ENCODE measurements at regions not wholly inside any gene's neighbourhood (a gene's known extent, or its start where the extent isn't known, plus 50 kb on each side); places are given as distances from the start of the nearest gene placed in this dataset.

DNA sequence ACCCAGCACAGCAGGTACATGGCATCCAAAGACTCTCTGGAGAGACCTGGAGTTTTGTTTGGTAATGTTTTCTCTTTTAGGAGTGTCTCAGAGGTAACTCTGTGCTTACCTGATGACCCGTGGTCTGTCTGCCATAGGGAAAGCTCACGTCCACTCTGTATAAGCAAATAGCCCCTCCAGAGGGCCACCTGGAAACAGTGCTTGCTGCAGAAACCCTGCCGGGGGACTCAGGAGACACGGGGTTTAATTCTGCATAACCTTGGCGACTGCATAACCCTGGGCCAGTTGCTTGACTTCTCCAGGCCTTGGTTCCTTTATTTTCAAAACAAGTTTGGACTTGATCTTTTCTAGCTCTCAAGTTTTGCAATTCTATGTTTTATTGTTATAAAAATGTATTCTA lies 187.2 kb upstream of the SOX1 start:
- TF ChIP-seq HNF4A (conservative IDR thresholded peaks at IDR 0.05) (no peak), EGR1 (IDR thresholded peaks at IDR 0.05; ENCODE audit: low read depth in 2 of 2) (no peak), SP1 (IDR thresholded peaks at IDR 0.05) (no peak)
- no peak overlapping the region for H3K9ac ChIP-seq (ENCODE audit: low read depth in 1 of 2, low read length in 2 of 2)
- no peak overlapping the region for H3K4me3 ChIP-seq (ENCODE audit: low read depth in 1 of 3, low read length in 3 of 3)
- H3K36me3 ChIP-seq (ENCODE audit: control insufficient read depth in 4 of 4, insufficient read depth in 3 of 4, low read depth in 1 of 4, low read length in 3 of 4): no peaks in the 10 kb centered on the region
- 51% methylated on average over 5 of the region's 5 CpGs for WGBS
- no peak overlapping the region for H3K27ac ChIP-seq (ENCODE audit: low read depth in 1 of 2, low read length in 2 of 2)
- H3K27me3 ChIP-seq (ENCODE audit: control insufficient read depth in 4 of 4, insufficient read depth in 4 of 4, low read length in 3 of 4): peaks cover 0 to 3% (median 0%) of the 10 kb centered on the region in 4 donors
- peak; percentile 19 for DNase-seq (ENCODE audit: low spot score)
- H3K9me3 ChIP-seq (ENCODE audit: control insufficient read depth in 4 of 4, low read length in 3 of 4): no peaks in the 10 kb centered on the region
- no peaks in the 10 kb centered on the region for H3K4me1 ChIP-seq (ENCODE audit: control insufficient read depth in 4 of 4, insufficient read depth in 4 of 4, low read length in 3 of 4)

DNA sequence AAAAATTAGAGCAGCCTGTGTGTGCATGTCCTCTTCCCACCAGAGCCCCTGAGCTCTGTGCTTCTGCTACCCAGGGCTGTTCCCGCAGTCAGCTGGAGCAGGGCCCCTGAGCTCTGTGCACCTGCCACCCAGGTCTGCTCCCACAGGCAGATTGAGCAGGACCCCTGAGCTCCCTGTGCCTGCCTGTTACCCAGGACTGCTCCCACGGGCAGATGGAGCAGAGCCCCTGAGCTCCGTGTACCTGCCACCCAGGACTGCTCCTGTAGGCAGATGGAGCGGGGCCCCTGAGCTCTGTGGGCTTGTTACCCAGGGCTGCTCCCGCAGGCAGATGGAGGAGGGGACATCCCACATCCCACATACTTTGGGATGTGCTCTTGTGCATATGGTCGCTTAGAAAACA lies 186.8 kb upstream of the SOX1 start:
- Histone ChIP-seq H3K27me3 (ENCODE audit: control insufficient read depth in 4 of 4, insufficient read depth in 4 of 4, low read length in 3 of 4) (peaks cover 0 to 5% (median 0%) of the 10 kb centered on the region in 4 donors), H3K4me1 (ENCODE audit: control insufficient read depth in 4 of 4, insufficient read depth in 4 of 4, low read length in 3 of 4) (no peaks in the 10 kb centered on the region), H3K9ac (ENCODE audit: low read depth in 1 of 2, low read length in 2 of 2) (no peak overlapping the region), H3K36me3 (ENCODE audit: control insufficient read depth in 4 of 4, insufficient read depth in 3 of 4, low read depth in 1 of 4, low read length in 3 of 4) (no peaks in the 10 kb centered on the region), H3K4me3 (ENCODE audit: low read depth in 1 of 3, low read length in 3 of 3) (no peak overlapping the region), H3K27ac (ENCODE audit: low read depth in 1 of 2, low read length in 2 of 2) (no peak overlapping the region), H3K9me3 (ENCODE audit: control insufficient read depth in 4 of 4, low read length in 3 of 4) (no peaks in the 10 kb centered on the region)
- 61% methylated on average over 6 of the region's 6 CpGs for WGBS
- DNase-seq (ENCODE audit: low spot score): peak; percentile 17
- TF ChIP-seq REST (IDR thresholded peaks at IDR 0.05) (no peak), HNF4A (conservative IDR thresholded peaks at IDR 0.05) (no peak), HNF4G (IDR thresholded peaks at IDR 0.05) (no peak), YY1 (IDR thresholded peaks at IDR 0.05) (no peak), NR2F2 (IDR thresholded peaks at IDR 0.05) (no peak), TAF1 (conservative IDR thresholded peaks at IDR 0.05) (no peak), SP1 (IDR thresholded peaks at IDR 0.05) (no peak), EGR1 (IDR thresholded peaks at IDR 0.05; ENCODE audit: low read depth in 2 of 2) (no peak), GABPA (IDR thresholded peaks at IDR 0.05 in 1 of 2, conservative IDR thresholded peaks at IDR 0.05 in 1 of 2) (no peak), RXRA (IDR thresholded peaks at IDR 0.05) (no peak), RAD21 (IDR thresholded peaks at IDR 0.05) (no peak)
- TF ChIP-seq, protein P1, sequence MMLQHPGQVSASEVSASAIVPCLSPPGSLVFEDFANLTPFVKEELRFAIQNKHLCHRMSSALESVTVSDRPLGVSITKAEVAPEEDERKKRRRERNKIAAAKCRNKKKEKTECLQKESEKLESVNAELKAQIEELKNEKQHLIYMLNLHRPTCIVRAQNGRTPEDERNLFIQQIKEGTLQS (IDR thresholded peaks at IDR 0.05): no peak
- TF ChIP-seq, protein P2, sequence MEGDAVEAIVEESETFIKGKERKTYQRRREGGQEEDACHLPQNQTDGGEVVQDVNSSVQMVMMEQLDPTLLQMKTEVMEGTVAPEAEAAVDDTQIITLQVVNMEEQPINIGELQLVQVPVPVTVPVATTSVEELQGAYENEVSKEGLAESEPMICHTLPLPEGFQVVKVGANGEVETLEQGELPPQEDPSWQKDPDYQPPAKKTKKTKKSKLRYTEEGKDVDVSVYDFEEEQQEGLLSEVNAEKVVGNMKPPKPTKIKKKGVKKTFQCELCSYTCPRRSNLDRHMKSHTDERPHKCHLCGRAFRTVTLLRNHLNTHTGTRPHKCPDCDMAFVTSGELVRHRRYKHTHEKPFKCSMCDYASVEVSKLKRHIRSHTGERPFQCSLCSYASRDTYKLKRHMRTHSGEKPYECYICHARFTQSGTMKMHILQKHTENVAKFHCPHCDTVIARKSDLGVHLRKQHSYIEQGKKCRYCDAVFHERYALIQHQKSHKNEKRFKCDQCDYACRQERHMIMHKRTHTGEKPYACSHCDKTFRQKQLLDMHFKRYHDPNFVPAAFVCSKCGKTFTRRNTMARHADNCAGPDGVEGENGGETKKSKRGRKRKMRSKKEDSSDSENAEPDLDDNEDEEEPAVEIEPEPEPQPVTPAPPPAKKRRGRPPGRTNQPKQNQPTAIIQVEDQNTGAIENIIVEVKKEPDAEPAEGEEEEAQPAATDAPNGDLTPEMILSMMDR (IDR thresholded peaks at IDR 0.05; ENCODE audit: low read depth, low read length, missing input control): no peak

DNA sequence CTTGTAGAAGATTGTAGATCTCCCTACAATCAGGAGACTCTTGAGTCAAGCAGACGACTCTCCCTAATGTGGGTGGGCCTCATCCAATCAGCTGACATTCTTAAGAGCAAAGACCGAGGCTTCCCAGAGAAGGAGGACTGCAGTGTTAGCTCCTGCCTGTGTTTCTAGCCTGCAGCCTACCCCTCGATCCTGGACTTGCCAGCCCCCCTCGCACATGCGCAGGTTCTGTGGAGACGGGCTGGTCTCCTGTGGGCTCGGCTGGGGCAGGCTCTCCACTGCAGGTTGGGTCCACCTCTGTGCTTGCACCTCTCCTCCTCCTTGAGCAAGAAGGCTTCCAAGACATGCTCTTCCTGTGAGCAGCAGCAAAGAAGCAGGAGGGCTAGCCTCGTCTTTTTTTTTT lies 185.2 kb upstream of the SOX1 start:
- no peaks in the 10 kb centered on the region for H3K4me1 ChIP-seq (ENCODE audit: control insufficient read depth in 4 of 4, insufficient read depth in 4 of 4, low read length in 3 of 4)
- DNase-seq (ENCODE audit: low spot score): peak; percentile 10
- TF ChIP-seq RAD21 (IDR thresholded peaks at IDR 0.05) (no peak), RXRA (IDR thresholded peaks at IDR 0.05) (no peak), JUND (IDR thresholded peaks at IDR 0.05) (no peak), GABPA (IDR thresholded peaks at IDR 0.05 in 1 of 2, conservative IDR thresholded peaks at IDR 0.05 in 1 of 2) (no peak), HNF4G (IDR thresholded peaks at IDR 0.05) (no peak), NR2F2 (IDR thresholded peaks at IDR 0.05) (no peak), TAF1 (conservative IDR thresholded peaks at IDR 0.05) (no peak), SP1 (IDR thresholded peaks at IDR 0.05) (no peak), MAX (IDR thresholded peaks at IDR 0.05) (no peak), FOXA2 (IDR thresholded peaks at IDR 0.05) (no peak), YY1 (IDR thresholded peaks at IDR 0.05) (no peak), EGR1 (IDR thresholded peaks at IDR 0.05; ENCODE audit: low read depth in 2 of 2) (no peak)
- TF ChIP-seq, protein P3, sequence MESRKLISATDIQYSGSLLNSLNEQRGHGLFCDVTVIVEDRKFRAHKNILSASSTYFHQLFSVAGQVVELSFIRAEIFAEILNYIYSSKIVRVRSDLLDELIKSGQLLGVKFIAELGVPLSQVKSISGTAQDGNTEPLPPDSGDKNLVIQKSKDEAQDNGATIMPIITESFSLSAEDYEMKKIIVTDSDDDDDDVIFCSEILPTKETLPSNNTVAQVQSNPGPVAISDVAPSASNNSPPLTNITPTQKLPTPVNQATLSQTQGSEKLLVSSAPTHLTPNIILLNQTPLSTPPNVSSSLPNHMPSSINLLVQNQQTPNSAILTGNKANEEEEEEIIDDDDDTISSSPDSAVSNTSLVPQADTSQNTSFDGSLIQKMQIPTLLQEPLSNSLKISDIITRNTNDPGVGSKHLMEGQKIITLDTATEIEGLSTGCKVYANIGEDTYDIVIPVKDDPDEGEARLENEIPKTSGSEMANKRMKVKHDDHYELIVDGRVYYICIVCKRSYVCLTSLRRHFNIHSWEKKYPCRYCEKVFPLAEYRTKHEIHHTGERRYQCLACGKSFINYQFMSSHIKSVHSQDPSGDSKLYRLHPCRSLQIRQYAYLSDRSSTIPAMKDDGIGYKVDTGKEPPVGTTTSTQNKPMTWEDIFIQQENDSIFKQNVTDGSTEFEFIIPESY (IDR thresholded peaks at IDR 0.05): no peak
- TF ChIP-seq, protein P2 (IDR thresholded peaks at IDR 0.05; ENCODE audit: low read depth, low read length, missing input control): no peak

More for the DNA sequence above, 185.2 kb upstream of the SOX1 start:
- Histone ChIP-seq H3K36me3 (ENCODE audit: control insufficient read depth in 4 of 4, insufficient read depth in 3 of 4, low read depth in 1 of 4, low read length in 3 of 4) (no peaks in the 10 kb centered on the region), H3K4me3 (ENCODE audit: low read depth in 1 of 3, low read length in 3 of 3) (no peak overlapping the region), H3K9me3 (ENCODE audit: control insufficient read depth in 4 of 4, low read length in 3 of 4) (no peaks in the 10 kb centered on the region), H3K27ac (ENCODE audit: low read depth in 1 of 2, low read length in 2 of 2) (no peak overlapping the region), H3K27me3 (ENCODE audit: control insufficient read depth in 4 of 4, insufficient read depth in 4 of 4, low read length in 3 of 4) (peaks cover 0 to 2% (median 0%) of the 10 kb centered on the region in 4 donors), H3K9ac (ENCODE audit: low read depth in 1 of 2, low read length in 2 of 2) (no peak overlapping the region)
- WGBS: 81% methylated on average over 8 of the region's 8 CpGs

All from liver (tissue), 8 donors.